GM23248 (cell line): ENCODE measurements at regions not wholly inside any gene's neighbourhood (a gene's known extent, or its start where the extent isn't known, plus 50 kb on each side); places are given as distances from the start of the nearest gene placed in this dataset.

Source experiments
- EZH2 ChIP-seq: fragments of 200-600 bp; sonication (generic); IDR thresholded peaks from 2 replicates; pipeline ENCODE4 v1.6.1; 2018; ENCODE audit warnings: antibody characterized with exemption, mild to moderate bottlenecking; ENCODE audit not compliant: insufficient read depth, poor library complexity, severe bottlenecking
- EZH2phosphoT487 ChIP-seq: fragments of 200-600 bp; sonication (generic); IDR thresholded peaks from 2 replicates; pipeline ENCODE4 v1.6.1; 2018; ENCODE audit warnings: antibody characterized with exemption, moderate library complexity, mild to moderate bottlenecking, low read depth; ENCODE audit not compliant: insufficient read depth

DNA sequence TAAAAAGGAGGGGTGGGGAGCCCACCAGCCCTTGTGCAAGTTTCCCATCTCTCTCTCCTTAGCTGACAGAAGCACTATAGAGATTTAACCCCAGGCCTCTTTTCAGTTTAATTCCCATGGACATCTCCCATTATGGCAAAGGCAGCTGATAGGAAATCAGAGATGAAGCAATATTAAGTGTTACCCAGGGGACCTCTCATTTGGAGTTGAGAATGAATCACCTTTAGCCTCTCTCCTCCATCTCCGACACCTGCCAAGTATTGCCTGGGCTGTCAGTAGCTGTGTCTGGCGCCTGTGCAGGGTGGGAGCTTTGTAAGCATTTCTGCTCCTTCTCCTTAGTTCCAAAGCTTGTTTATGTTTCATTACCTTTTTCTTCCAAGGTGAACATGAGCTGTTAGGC is 109.0 kb downstream of the AQP4 start:
- TF ChIP-seq EZH2 (no peak), EZH2phosphoT487 (no peak)
